NB4 (cell line): ENCODE measurements at regions not wholly inside any gene's neighbourhood (a gene's known extent, or its start where the extent isn't known, plus 50 kb on each side); places are given as distances from the start of the nearest gene placed in this dataset.

Experiments used
- DNase-seq: peaks from one replicate; pipeline ENCODE4 v3.0.0; 2010; ENCODE audit warnings: low read depth
- H3K4me3 ChIP-seq: one replicate; pipeline ENCODE4 v1.5.1; 2011; ENCODE audit warnings: mild to moderate bottlenecking, low read depth, low read length, moderate library complexity
- CTCF ChIP-seq: IDR thresholded peaks from one replicate; pipeline ENCODE4 v1.5.1; 2012; ENCODE audit warnings: low read depth, low read length
- MAX ChIP-seq: IDR thresholded peaks from 2 replicates; pipeline ENCODE4 v1.6.1; 2011; ENCODE audit warnings: low read depth, low read length
- MYC ChIP-seq: IDR thresholded peaks from 2 replicates; pipeline ENCODE4 v1.6.1; 2011; ENCODE audit warnings: low read depth, low read length
- POLR2A ChIP-seq: IDR thresholded peaks from 2 replicates; pipeline ENCODE4 v1.6.1; 2011; ENCODE audit warnings: mild to moderate bottlenecking; ENCODE audit not compliant: insufficient read length; ENCODE audit errors: extremely low read depth

- DNase-seq: peak; percentile 64
- H3K4me3 ChIP-seq: no peak overlapping the region
- TF ChIP-seq POLR2A: no peak
- TF ChIP-seq MAX: no peak
- no peak for TF ChIP-seq MYC
- no peak for TF ChIP-seq CTCF
Observed at GRCh38 chr13:33340631-33341030, 55.1 kb upstream of the STARD13 start.

- no peak for DNase-seq
- no peak for TF ChIP-seq POLR2A
- no peak for TF ChIP-seq MYC
- TF ChIP-seq MAX: no peak
- TF ChIP-seq CTCF: no peak
- H3K4me3 ChIP-seq: no peak overlapping the region
Observed at GRCh38 chr13:33341861-33342452, 56.4 kb upstream of the STARD13 start.

- DNase-seq: no peak
- TF ChIP-seq CTCF: no peak
- TF ChIP-seq MAX: no peak
- no peak for TF ChIP-seq POLR2A
- no peak for TF ChIP-seq MYC
- H3K4me3 ChIP-seq: no peak overlapping the region
Observed at GRCh38 chr13:33345842-33346241, 60.3 kb upstream of the STARD13 start.

- TF ChIP-seq MAX: no peak
- TF ChIP-seq POLR2A: no peak
- no peak for TF ChIP-seq MYC
- TF ChIP-seq CTCF: no peak
- H3K4me3 ChIP-seq: no peak overlapping the region
- no peak for DNase-seq
Observed at GRCh38 chr13:33347861-33348260, 62.3 kb upstream of the STARD13 start.

GRCh38 chr13:33348366-33348765 lies 62.8 kb upstream of the STARD13 start:
- no peak for DNase-seq
- TF ChIP-seq MYC (no peak), MAX (no peak), CTCF (no peak), POLR2A (no peak)
- no peak overlapping the region for H3K4me3 ChIP-seq
